ENCODE measurements at regions not wholly inside any gene's neighbourhood (a gene's known extent, or its start where the extent isn't known, plus 50 kb on each side); places are given as distances from the start of the nearest gene placed in this dataset.

GRCh38 chr5:174312641-174313040 is 267.1 kb downstream of the NSG2 start:
- no peak for DNase-seq

GRCh38 chr5:174313615-174314014 is 268.1 kb downstream of the NSG2 start:
- DNase-seq, result no peak

GRCh38 chr5:174314261-174314660 is 268.8 kb downstream of the NSG2 start:
- DNase-seq, result no peak

GRCh38 chr5:174315471-174315870 is 270.0 kb downstream of the NSG2 start:
- DNase-seq, result no peak

GRCh38 chr5:174315871-174316270 is 270.4 kb downstream of the NSG2 start:
- DNase-seq, result no peak

- no peak for DNase-seq
These were observed 270.8 kb downstream of the NSG2 start for GRCh38 chr5:174316326-174316725.

- peak; percentile 82 for DNase-seq
These were observed 271.9 kb downstream of the NSG2 start for GRCh38 chr5:174317256-174317894.

- no peak for DNase-seq
These were observed 273.1 kb downstream of the NSG2 start for GRCh38 chr5:174318578-174318977.

- DNase-seq, result no peak
These were observed 274.0 kb downstream of the NSG2 start for GRCh38 chr5:174319551-174319950.

- DNase-seq, result no peak
These were observed 274.5 kb downstream of the NSG2 start for GRCh38 chr5:174320051-174320450.

- peak; percentile 90 for DNase-seq
These were observed 278.4 kb downstream of the NSG2 start for GRCh38 chr5:174323878-174324281.

GRCh38 chr5:174324680-174325079 is 279.2 kb downstream of the NSG2 start:
- peak; percentile 22 for DNase-seq

GRCh38 chr5:174325431-174325830 is 279.9 kb downstream of the NSG2 start:
- no peak for DNase-seq

- peak; percentile 43 for DNase-seq
These were observed 280.5 kb downstream of the NSG2 start for GRCh38 chr5:174325961-174326360.

GRCh38 chr5:174326372-174326771 is 280.9 kb downstream of the NSG2 start:
- DNase-seq, result no peak

- DNase-seq, result peak; percentile 98
These were observed 281.9 kb downstream of the NSG2 start for GRCh38 chr5:174327317-174327864.

- no peak for DNase-seq
These were observed 282.4 kb downstream of the NSG2 start for GRCh38 chr5:174327896-174328295.

- peak; percentile 65 for DNase-seq
These were observed 283.3 kb downstream of the NSG2 start for GRCh38 chr5:174328631-174329299.

GRCh38 chr5:174329738-174330137 is 284.2 kb downstream of the NSG2 start:
- DNase-seq, result no peak

- DNase-seq, result no peak
These were observed 290.3 kb downstream of the NSG2 start for GRCh38 chr5:174335682-174336364.

GRCh38 chr5:174336479-174336878 is 291.0 kb downstream of the NSG2 start:
- DNase-seq, result no peak

- DNase-seq, result peak; percentile 93
These were observed 292.0 kb downstream of the NSG2 start for GRCh38 chr5:174337276-174338184.

Data from NCI-H69 (cell line).